A673 (cell line): ENCODE measurements at regions not wholly inside any gene's neighbourhood (a gene's known extent, or its start where the extent isn't known, plus 50 kb on each side); places are given as distances from the start of the nearest gene placed in this dataset.

Source experiments
- BruUV-seq: library from RNA; stranded (reverse); fragments of 400-500 nt; replicated peaks from 2 replicates; lab custom pipeline; 2021; lab: Mats Ljungman, UMichigan
- CTCF ChIA-PET: fragments of 300-600 bp; sonication (Branson Sonifier 250); formaldehyde crosslinking; loops from one replicate; lab custom pipeline; 2022; ENCODE audit warnings: antibody characterized with exemption; lab: Charles Lee
- POLR2A ChIA-PET: fragments of 300-600 bp; sonication (Branson Sonifier 250); formaldehyde crosslinking; loops from one replicate; lab custom pipeline; 2022; ENCODE audit warnings: antibody characterized with exemption; ENCODE audit not compliant: low non-redundant PET; lab: Charles Lee
- DNase-seq: peaks from one replicate; pipeline ENCODE4 v3.0.0-alpha.2; 2015; ENCODE audit warnings: low spot score
- H3K27ac ChIP-seq: fragments of 200-600 bp; sonication (generic); 2 replicates; pipeline ENCODE4 v1.5.1; 2016; ENCODE audit warnings: mixed run types, low read depth, mild to moderate bottlenecking, mixed read lengths, antibody characterized with exemption, low read length; ENCODE audit not compliant: poor library complexity, severe bottlenecking
- H3K27me3 ChIP-seq: fragments of 200-600 bp; sonication (generic); replicated peaks from 2 replicates; pipeline ENCODE4 v1.6.1; 2017; ENCODE audit warnings: mixed run types, low read depth, mild to moderate bottlenecking, mixed read lengths, antibody characterized with exemption, low read length; ENCODE audit not compliant: insufficient read depth, poor library complexity
- H3K36me3 ChIP-seq: fragments of 200-600 bp; sonication (generic); 2 replicates; pipeline ENCODE4 v1.6.1; 2016; ENCODE audit warnings: mixed run types, mild to moderate bottlenecking, mixed read lengths, antibody characterized with exemption, low read length; ENCODE audit not compliant: insufficient read depth, poor library complexity, severe bottlenecking
- H3K4me1 ChIP-seq: fragments of 200-600 bp; sonication (generic); 2 replicates; pipeline ENCODE4 v1.6.1; 2017; ENCODE audit warnings: mixed run types, mild to moderate bottlenecking, mixed read lengths, antibody characterized with exemption, low read length; ENCODE audit not compliant: insufficient read depth, poor library complexity, severe bottlenecking
- H3K4me3 ChIP-seq: fragments of 200-600 bp; sonication (generic); 2 replicates; pipeline ENCODE4 v1.5.1; 2016; ENCODE audit warnings: low read depth, mixed run types, mild to moderate bottlenecking, mixed read lengths, low read length; ENCODE audit not compliant: poor library complexity, severe bottlenecking
- H3K9me3 ChIP-seq: fragments of 200-600 bp; sonication (generic); 2 replicates; pipeline ENCODE4 v1.6.1; 2016; ENCODE audit warnings: mixed run types, low read depth, mild to moderate bottlenecking, mixed read lengths, antibody characterized with exemption, low read length; ENCODE audit not compliant: poor library complexity, severe bottlenecking
- CTCF ChIP-seq: fragments of 300-800, 200-600 bp; sonication (generic); conservative IDR thresholded peaks from 2 replicates; pipeline ENCODE4 v1.5.1; 2017; ENCODE audit warnings: low read depth, mild to moderate bottlenecking, antibody characterized with exemption, low read length, moderate library complexity, mixed read lengths
- EZH2 ChIP-seq: fragments of 200-600 bp; sonication (generic); IDR thresholded peaks from 2 replicates; pipeline ENCODE4 v1.6.1; 2017; ENCODE audit warnings: borderline replicate concordance, low read depth, mild to moderate bottlenecking, mixed read lengths, antibody characterized with exemption, low read length; ENCODE audit not compliant: poor library complexity, severe bottlenecking
- intact Hi-C: fragments of 100-400 bp; cut with micrococcal nuclease; formaldehyde crosslinking; loops from one replicate; pipeline ENCODE4 v1.10.0; 2022; ENCODE audit not compliant: unreplicated experiment

GRCh38 chr2:150156876-150157275 is 330.6 kb downstream of the RND3 start:
- CTCF ChIA-PET: no interaction called here
- POLR2A ChIA-PET: no interaction called here
- no peaks in the 10 kb centered on the region for H3K36me3 ChIP-seq
- no peak overlapping the region for H3K27ac ChIP-seq
- intact Hi-C loops: no loop called here
- no peak for TF ChIP-seq CTCF
- no peak for TF ChIP-seq EZH2
- no peaks in the 10 kb centered on the region for H3K27me3 ChIP-seq
- DNase-seq: no peak
- no TSS peak for BruUV-seq
- no peaks in the 10 kb centered on the region for H3K4me1 ChIP-seq
- no peak overlapping the region for H3K4me3 ChIP-seq
- no peaks in the 10 kb centered on the region for H3K9me3 ChIP-seq

- TF ChIP-seq EZH2: no peak
- TF ChIP-seq CTCF: no peak
- Histone ChIP-seq H3K27ac (no peak overlapping the region), H3K9me3 (no peaks in the 10 kb centered on the region), H3K27me3 (no peaks in the 10 kb centered on the region), H3K4me3 (no peak overlapping the region), H3K4me1 (no peaks in the 10 kb centered on the region), H3K36me3 (no peaks in the 10 kb centered on the region)
- intact Hi-C loops: no loop called here
- no peak for DNase-seq
- ChIA-PET CTCF (no interaction called here), POLR2A (no interaction called here)
- no TSS peak for BruUV-seq
Measured at GRCh38 chr2:150156415-150156814, 331.1 kb downstream of the RND3 start.

GRCh38 chr2:150154308-150154797 is 333.1 kb downstream of the RND3 start:
- H3K27ac ChIP-seq: no peak overlapping the region
- H3K4me3 ChIP-seq: no peak overlapping the region
- ChIA-PET CTCF (no interaction called here), POLR2A (interaction anchor here (0.5 kb wide), 1 partner anchor 598 kb away, joined by 4 read pairs; no protein-coding TSS in a partner anchor)
- no peaks in the 10 kb centered on the region for H3K4me1 ChIP-seq
- TF ChIP-seq EZH2: no peak
- no TSS peak for BruUV-seq
- intact Hi-C loops: no loop called here
- H3K9me3 ChIP-seq: no peaks in the 10 kb centered on the region
- no peaks in the 10 kb centered on the region for H3K27me3 ChIP-seq
- no peaks in the 10 kb centered on the region for H3K36me3 ChIP-seq
- DNase-seq: no peak
